ENCODE measurements at regions not wholly inside any gene's neighbourhood (a gene's known extent, or its start where the extent isn't known, plus 50 kb on each side); places are given as distances from the start of the nearest gene placed in this dataset.

DNA sequence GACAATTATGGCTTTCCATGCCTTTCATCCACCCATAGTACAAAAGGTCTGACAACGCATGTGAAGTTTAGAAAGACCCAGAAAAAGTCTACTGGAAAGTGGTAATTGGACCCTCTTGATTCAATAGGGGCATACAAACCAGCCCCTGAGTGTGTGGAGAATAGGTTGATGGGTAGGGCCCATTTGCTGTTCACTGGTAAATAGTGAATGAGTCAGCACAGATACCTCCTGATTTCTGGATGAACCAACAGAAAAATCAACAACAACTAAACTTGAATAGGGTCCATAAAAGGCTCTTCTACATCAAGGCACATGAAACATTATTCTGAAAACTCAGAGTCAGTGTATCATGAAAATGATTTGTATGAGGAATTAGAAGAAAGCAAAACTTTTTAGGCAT lies 235.4 kb upstream of the SLC35B3 start:
- Histone ChIP-seq H3K9ac (ENCODE audit: insufficient read depth, low read depth, low read length) (no peak overlapping the region), H3K9me3 (ENCODE audit: low read length) (peaks cover 23% of the 10 kb centered on the region), H3K27ac (ENCODE audit: extremely low read length, insufficient read depth, low read length) (no peak overlapping the region), H3K27me3 (ENCODE audit: control insufficient read depth in 1 of 2, insufficient read depth in 2 of 2, low read length in 2 of 2) (no peaks in the 10 kb centered on the region), H3K4me2 (ENCODE audit: low read depth, low read length) (no peak overlapping the region), H3K4me3 (replicated peaks in 1 of 3; ENCODE audit: insufficient read depth in 1 of 3, low read depth in 2 of 3, low read length in 3 of 3) (no peak overlapping the region), H3K36me3 (replicated peaks in 1 of 2; ENCODE audit: control insufficient read depth in 1 of 2, insufficient read depth in 2 of 2, low read length in 2 of 2) (no peaks in the 10 kb centered on the region), H4K20me1 (ENCODE audit: insufficient read depth, low read length) (no peaks in the 10 kb centered on the region), H3K4me1 (ENCODE audit: insufficient read depth, low read length) (no peaks in the 10 kb centered on the region), H2AFZ (ENCODE audit: low read length) (no peak overlapping the region), H3K79me2 (ENCODE audit: insufficient read depth, low read length) (no peaks in the 10 kb centered on the region)
- FAIRE-seq (no peak), ATAC-seq (no peak), DNase-seq (ENCODE audit: low spot score) (no peak)
- BruUV-seq (replicated peaks), result no TSS peak
- ChIA-PET POLR2A (no interaction called here), CTCF (ENCODE audit: low intra/inter-chr PET ratio, low total read pairs) (no interaction called here)
- WGBS (ENCODE audit: low lambda C conversion rate), result 22% methylated on average over 1 of the region's 1 CpG
- intact Hi-C loops (cut with micrococcal nuclease; ENCODE audit: unreplicated experiment) (no loop called here), in situ Hi-C loops (cut with HindIII; ENCODE audit: extremely low pct_ligation_motif_present, low pct_unique_long_range_greater_than_20kb) (no loop called here)
- TF ChIP-seq ZNF333 (CRISPR knock-in tag; IDR thresholded peaks at IDR 0.05; ENCODE audit: borderline replicate concordance), result no peak
- no peak for TF ChIP-seq EED (CRISPR knock-in tag; IDR thresholded peaks at IDR 0.05)
- no peak for TF ChIP-seq TCF12 (IDR thresholded peaks at IDR 0.05)
- TF ChIP-seq TCF12 (CRISPR knock-in tag; IDR thresholded peaks at IDR 0.05), result no peak
- TF ChIP-seq ZFP41 (CRISPR knock-in tag; IDR thresholded peaks at IDR 0.05; ENCODE audit: borderline replicate concordance), result no peak
- TF ChIP-seq, protein P1, sequence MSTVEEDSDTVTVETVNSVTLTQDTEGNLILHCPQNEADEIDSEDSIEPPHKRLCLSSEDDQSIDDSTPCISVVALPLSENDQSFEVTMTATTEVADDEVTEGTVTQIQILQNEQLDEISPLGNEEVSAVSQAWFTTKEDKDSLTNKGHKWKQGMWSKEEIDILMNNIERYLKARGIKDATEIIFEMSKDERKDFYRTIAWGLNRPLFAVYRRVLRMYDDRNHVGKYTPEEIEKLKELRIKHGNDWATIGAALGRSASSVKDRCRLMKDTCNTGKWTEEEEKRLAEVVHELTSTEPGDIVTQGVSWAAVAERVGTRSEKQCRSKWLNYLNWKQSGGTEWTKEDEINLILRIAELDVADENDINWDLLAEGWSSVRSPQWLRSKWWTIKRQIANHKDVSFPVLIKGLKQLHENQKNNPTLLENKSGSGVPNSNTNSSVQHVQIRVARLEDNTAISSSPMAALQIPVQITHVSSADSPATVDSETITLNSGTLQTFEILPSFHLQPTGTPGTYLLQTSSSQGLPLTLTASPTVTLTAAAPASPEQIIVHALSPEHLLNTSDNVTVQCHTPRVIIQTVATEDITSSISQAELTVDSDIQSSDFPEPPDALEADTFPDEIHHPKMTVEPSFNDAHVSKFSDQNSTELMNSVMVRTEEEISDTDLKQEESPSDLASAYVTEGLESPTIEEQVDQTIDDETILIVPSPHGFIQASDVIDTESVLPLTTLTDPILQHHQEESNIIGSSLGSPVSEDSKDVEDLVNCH (CRISPR knock-in tag; IDR thresholded peaks at IDR 0.05), result no peak
- no peak for TF ChIP-seq ZNF558 (CRISPR knock-in tag; IDR thresholded peaks at IDR 0.05; ENCODE audit: borderline replicate concordance)
- TF ChIP-seq HMG20A (CRISPR knock-in tag; IDR thresholded peaks at IDR 0.05; ENCODE audit: borderline replicate concordance), result no peak
- TF ChIP-seq, protein P2, sequence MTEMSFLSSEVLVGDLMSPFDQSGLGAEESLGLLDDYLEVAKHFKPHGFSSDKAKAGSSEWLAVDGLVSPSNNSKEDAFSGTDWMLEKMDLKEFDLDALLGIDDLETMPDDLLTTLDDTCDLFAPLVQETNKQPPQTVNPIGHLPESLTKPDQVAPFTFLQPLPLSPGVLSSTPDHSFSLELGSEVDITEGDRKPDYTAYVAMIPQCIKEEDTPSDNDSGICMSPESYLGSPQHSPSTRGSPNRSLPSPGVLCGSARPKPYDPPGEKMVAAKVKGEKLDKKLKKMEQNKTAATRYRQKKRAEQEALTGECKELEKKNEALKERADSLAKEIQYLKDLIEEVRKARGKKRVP (CRISPR knock-in tag; IDR thresholded peaks at IDR 0.05), result no peak
- no peak for TF ChIP-seq BCL6 (CRISPR knock-in tag; IDR thresholded peaks at IDR 0.05)
- TF ChIP-seq ONECUT2 (CRISPR knock-in tag; IDR thresholded peaks at IDR 0.05), result no peak
- TF ChIP-seq SMARCC2 (IDR thresholded peaks at IDR 0.05), result no peak
- no peak for TF ChIP-seq ZNF772 (CRISPR knock-in tag; IDR thresholded peaks at IDR 0.05)
- no peak for TF ChIP-seq PHF20 (CRISPR knock-in tag; IDR thresholded peaks at IDR 0.05)
- TF ChIP-seq, protein P3, sequence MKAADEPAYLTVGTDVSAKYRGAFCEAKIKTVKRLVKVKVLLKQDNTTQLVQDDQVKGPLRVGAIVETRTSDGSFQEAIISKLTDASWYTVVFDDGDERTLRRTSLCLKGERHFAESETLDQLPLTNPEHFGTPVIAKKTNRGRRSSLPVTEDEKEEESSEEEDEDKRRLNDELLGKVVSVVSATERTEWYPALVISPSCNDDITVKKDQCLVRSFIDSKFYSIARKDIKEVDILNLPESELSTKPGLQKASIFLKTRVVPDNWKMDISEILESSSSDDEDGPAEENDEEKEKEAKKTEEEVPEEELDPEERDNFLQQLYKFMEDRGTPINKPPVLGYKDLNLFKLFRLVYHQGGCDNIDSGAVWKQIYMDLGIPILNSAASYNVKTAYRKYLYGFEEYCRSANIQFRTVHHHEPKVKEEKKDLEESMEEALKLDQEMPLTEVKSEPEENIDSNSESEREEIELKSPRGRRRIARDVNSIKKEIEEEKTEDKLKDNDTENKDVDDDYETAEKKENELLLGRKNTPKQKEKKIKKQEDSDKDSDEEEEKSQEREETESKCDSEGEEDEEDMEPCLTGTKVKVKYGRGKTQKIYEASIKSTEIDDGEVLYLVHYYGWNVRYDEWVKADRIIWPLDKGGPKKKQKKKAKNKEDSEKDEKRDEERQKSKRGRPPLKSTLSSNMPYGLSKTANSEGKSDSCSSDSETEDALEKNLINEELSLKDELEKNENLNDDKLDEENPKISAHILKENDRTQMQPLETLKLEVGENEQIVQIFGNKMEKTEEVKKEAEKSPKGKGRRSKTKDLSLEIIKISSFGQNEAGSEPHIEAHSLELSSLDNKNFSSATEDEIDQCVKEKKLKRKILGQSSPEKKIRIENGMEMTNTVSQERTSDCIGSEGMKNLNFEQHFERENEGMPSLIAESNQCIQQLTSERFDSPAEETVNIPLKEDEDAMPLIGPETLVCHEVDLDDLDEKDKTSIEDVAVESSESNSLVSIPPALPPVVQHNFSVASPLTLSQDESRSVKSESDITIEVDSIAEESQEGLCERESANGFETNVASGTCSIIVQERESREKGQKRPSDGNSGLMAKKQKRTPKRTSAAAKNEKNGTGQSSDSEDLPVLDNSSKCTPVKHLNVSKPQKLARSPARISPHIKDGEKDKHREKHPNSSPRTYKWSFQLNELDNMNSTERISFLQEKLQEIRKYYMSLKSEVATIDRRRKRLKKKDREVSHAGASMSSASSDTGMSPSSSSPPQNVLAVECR (CRISPR knock-in tag; IDR thresholded peaks at IDR 0.05; ENCODE audit: borderline replicate concordance), result no peak
- TF ChIP-seq CBX1 (IDR thresholded peaks at IDR 0.05; ENCODE audit: low read depth), result no peak
- TF ChIP-seq, protein P4, sequence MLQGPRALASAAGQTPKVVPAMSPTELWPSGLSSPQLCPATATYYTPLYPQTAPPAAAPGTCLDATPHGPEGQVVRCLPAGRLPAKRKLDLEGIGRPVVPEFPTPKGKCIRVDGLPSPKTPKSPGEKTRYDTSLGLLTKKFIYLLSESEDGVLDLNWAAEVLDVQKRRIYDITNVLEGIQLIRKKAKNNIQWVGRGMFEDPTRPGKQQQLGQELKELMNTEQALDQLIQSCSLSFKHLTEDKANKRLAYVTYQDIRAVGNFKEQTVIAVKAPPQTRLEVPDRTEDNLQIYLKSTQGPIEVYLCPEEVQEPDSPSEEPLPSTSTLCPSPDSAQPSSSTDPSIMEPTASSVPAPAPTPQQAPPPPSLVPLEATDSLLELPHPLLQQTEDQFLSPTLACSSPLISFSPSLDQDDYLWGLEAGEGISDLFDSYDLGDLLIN (CRISPR knock-in tag; IDR thresholded peaks at IDR 0.05; ENCODE audit: borderline replicate concordance), result no peak
- TF ChIP-seq TOPORS (CRISPR knock-in tag; IDR thresholded peaks at IDR 0.05), result no peak
- TF ChIP-seq ARID2 (CRISPR knock-in tag; IDR thresholded peaks at IDR 0.05; ENCODE audit: borderline replicate concordance), result no peak

All from HepG2 (cell line).